H1 (cell line): ENCODE measurements at regions not wholly inside any gene's neighbourhood (a gene's known extent, or its start where the extent isn't known, plus 50 kb on each side); places are given as distances from the start of the nearest gene placed in this dataset.

Source experiments
- HDAC6 ChIP-seq: IDR thresholded peaks from one replicate; pipeline ENCODE4 v1.7.1; 2012; ENCODE audit warnings: low read depth, mild to moderate bottlenecking, inconsistent platforms, low read length, moderate library complexity
- NANOG ChIP-seq: IDR thresholded peaks from 2 replicates; pipeline ENCODE4 v1.6.1; 2011; ENCODE audit warnings: low read length, low read depth, mild to moderate bottlenecking, inconsistent platforms; ENCODE audit not compliant: insufficient read depth, poor library complexity, severe bottlenecking
- RNF2 ChIP-seq: fragments of 200-900, 300-1000 bp; sonication (generic); IDR thresholded peaks from 2 replicates; pipeline ENCODE4 v1.7.1; 2016; ENCODE audit warnings: borderline replicate concordance, low read depth, mild to moderate bottlenecking, antibody characterized with exemption, low read length; ENCODE audit not compliant: poor library complexity, severe bottlenecking; ENCODE audit errors: missing control alignments
- TCF12 ChIP-seq: IDR thresholded peaks from 2 replicates; pipeline ENCODE4 v1.6.1; 2011; ENCODE audit warnings: low read depth, mild to moderate bottlenecking, low read length
- ZNF274 ChIP-seq: IDR thresholded peaks from 2 replicates; pipeline ENCODE4 v1.7.0; 2012; ENCODE audit warnings: low read length, borderline replicate concordance; ENCODE audit errors: extremely low read depth
- TF ChIP-seq, protein P1 (sequence below): fragments of 300-600 bp; sonication (generic); IDR thresholded peaks from 2 replicates; pipeline ENCODE4 v1.7.1; 2012; ENCODE audit warnings: low read length, moderate library complexity, mild to moderate bottlenecking, inconsistent platforms; ENCODE audit not compliant: insufficient replicate concordance
- TF ChIP-seq, protein P2 (sequence below): IDR thresholded peaks from 2 replicates; pipeline ENCODE4 v1.6.1; 2011; ENCODE audit warnings: low read depth, mild to moderate bottlenecking, low read length; ENCODE audit not compliant: insufficient read depth

DNA sequence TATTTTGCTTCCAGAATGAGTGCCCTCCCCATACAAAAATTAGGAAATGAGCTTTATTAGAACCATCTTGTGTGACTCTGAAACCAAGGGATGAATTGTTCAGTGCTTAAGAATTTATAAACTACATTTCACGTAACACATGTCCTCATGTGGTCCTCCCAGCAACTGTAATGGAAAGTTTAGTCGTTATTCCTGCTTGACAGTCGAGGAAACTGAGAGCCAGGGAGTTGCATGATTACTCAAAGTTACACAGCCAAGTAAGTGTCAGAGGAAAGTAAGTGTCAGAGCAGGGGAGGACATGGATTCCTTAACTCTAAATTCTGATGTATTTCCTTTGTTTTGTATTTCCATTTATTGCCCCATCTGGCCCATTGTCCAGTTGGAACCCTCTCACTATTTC, 453.9 kb downstream of the FUT8 start (continued):
- TF ChIP-seq, protein P1, sequence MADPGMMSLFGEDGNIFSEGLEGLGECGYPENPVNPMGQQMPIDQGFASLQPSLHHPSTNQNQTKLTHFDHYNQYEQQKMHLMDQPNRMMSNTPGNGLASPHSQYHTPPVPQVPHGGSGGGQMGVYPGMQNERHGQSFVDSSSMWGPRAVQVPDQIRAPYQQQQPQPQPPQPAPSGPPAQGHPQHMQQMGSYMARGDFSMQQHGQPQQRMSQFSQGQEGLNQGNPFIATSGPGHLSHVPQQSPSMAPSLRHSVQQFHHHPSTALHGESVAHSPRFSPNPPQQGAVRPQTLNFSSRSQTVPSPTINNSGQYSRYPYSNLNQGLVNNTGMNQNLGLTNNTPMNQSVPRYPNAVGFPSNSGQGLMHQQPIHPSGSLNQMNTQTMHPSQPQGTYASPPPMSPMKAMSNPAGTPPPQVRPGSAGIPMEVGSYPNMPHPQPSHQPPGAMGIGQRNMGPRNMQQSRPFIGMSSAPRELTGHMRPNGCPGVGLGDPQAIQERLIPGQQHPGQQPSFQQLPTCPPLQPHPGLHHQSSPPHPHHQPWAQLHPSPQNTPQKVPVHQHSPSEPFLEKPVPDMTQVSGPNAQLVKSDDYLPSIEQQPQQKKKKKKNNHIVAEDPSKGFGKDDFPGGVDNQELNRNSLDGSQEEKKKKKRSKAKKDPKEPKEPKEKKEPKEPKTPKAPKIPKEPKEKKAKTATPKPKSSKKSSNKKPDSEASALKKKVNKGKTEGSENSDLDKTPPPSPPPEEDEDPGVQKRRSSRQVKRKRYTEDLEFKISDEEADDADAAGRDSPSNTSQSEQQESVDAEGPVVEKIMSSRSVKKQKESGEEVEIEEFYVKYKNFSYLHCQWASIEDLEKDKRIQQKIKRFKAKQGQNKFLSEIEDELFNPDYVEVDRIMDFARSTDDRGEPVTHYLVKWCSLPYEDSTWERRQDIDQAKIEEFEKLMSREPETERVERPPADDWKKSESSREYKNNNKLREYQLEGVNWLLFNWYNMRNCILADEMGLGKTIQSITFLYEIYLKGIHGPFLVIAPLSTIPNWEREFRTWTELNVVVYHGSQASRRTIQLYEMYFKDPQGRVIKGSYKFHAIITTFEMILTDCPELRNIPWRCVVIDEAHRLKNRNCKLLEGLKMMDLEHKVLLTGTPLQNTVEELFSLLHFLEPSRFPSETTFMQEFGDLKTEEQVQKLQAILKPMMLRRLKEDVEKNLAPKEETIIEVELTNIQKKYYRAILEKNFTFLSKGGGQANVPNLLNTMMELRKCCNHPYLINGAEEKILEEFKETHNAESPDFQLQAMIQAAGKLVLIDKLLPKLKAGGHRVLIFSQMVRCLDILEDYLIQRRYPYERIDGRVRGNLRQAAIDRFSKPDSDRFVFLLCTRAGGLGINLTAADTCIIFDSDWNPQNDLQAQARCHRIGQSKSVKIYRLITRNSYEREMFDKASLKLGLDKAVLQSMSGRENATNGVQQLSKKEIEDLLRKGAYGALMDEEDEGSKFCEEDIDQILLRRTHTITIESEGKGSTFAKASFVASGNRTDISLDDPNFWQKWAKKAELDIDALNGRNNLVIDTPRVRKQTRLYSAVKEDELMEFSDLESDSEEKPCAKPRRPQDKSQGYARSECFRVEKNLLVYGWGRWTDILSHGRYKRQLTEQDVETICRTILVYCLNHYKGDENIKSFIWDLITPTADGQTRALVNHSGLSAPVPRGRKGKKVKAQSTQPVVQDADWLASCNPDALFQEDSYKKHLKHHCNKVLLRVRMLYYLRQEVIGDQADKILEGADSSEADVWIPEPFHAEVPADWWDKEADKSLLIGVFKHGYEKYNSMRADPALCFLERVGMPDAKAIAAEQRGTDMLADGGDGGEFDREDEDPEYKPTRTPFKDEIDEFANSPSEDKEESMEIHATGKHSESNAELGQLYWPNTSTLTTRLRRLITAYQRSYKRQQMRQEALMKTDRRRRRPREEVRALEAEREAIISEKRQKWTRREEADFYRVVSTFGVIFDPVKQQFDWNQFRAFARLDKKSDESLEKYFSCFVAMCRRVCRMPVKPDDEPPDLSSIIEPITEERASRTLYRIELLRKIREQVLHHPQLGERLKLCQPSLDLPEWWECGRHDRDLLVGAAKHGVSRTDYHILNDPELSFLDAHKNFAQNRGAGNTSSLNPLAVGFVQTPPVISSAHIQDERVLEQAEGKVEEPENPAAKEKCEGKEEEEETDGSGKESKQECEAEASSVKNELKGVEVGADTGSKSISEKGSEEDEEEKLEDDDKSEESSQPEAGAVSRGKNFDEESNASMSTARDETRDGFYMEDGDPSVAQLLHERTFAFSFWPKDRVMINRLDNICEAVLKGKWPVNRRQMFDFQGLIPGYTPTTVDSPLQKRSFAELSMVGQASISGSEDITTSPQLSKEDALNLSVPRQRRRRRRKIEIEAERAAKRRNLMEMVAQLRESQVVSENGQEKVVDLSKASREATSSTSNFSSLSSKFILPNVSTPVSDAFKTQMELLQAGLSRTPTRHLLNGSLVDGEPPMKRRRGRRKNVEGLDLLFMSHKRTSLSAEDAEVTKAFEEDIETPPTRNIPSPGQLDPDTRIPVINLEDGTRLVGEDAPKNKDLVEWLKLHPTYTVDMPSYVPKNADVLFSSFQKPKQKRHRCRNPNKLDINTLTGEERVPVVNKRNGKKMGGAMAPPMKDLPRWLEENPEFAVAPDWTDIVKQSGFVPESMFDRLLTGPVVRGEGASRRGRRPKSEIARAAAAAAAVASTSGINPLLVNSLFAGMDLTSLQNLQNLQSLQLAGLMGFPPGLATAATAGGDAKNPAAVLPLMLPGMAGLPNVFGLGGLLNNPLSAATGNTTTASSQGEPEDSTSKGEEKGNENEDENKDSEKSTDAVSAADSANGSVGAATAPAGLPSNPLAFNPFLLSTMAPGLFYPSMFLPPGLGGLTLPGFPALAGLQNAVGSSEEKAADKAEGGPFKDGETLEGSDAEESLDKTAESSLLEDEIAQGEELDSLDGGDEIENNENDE = no peak
- TF ChIP-seq NANOG (no peak), TCF12 (no peak), RNF2 (no peak), HDAC6 (no peak), ZNF274 (no peak)
- TF ChIP-seq, protein P2, sequence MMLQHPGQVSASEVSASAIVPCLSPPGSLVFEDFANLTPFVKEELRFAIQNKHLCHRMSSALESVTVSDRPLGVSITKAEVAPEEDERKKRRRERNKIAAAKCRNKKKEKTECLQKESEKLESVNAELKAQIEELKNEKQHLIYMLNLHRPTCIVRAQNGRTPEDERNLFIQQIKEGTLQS = no peak
